ENCODE measurements at regions not wholly inside any gene's neighbourhood (a gene's known extent, or its start where the extent isn't known, plus 50 kb on each side); places are given as distances from the start of the nearest gene placed in this dataset.

DNA sequence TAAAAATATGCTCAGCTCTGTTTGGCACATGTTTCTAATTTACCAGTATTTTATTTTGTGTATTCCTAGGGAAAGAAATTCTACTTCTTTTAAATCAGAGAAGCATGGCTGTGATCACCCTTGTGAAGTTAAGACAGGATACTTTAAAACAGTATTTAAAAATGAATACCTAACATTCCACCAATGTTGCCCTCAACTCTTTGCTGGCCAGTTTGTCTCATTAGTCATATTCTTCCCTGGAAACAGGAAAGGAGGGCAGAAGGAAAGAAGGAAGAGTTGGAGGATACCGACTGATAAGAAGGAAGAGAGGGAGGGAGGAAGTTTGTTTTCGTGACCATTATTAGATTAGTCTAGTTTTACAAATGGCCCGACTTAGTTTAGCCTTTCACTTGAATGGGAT lies 137.4 kb downstream of the PLK2 start:
- peaks cover 22% of the 10 kb centered on the region for H3K4me1 Mint-ChIP-seq (ENCODE audit: low read depth, unreplicated experiment)
- peak; percentile 50 for FAIRE-seq
- peaks cover 14% of the 10 kb centered on the region for H3K4me1 ChIP-seq (ENCODE audit: insufficient read depth, low read length)
- no peaks in the 10 kb centered on the region for H3K9me3 ChIP-seq (ENCODE audit: insufficient read depth, low read depth, low read length)
- H3K4me3 ChIP-seq (ENCODE audit: insufficient read depth, low read depth, low read length), result no peak overlapping the region
- H3K4me3 Mint-ChIP-seq (ENCODE audit: unreplicated experiment), result no peak overlapping the region
- no peak overlapping the region for H3K9ac ChIP-seq (ENCODE audit: low read length)
- no peaks in the 10 kb centered on the region for H3K36me3 Mint-ChIP-seq (ENCODE audit: low read depth, unreplicated experiment)
- no peak overlapping the region for H3K27ac ChIP-seq (ENCODE audit: low read depth, low read length)
- no peaks in the 10 kb centered on the region for H3K27me3 ChIP-seq (ENCODE audit: insufficient read depth, low read length)
- peak overlapping the region; percentile 39 for H3K4me2 ChIP-seq (ENCODE audit: low read length)
- no peaks in the 10 kb centered on the region for H3K9me3 Mint-ChIP-seq (ENCODE audit: unreplicated experiment)
- peak; percentile 60 for DNase-seq (ENCODE audit: low read depth)
- no peaks in the 10 kb centered on the region for H3K79me2 ChIP-seq (ENCODE audit: insufficient read depth, low read length)
- H3K27ac Mint-ChIP-seq (ENCODE audit: unreplicated experiment), result peak overlapping the region; percentile 51
- H3K36me3 ChIP-seq (ENCODE audit: insufficient read depth, low read length), result no peaks in the 10 kb centered on the region
- no peaks in the 10 kb centered on the region for H3K27me3 Mint-ChIP-seq (ENCODE audit: low read depth, unreplicated experiment)
- no peak for TF ChIP-seq EZH2 (IDR thresholded peaks at IDR 0.05; ENCODE audit: insufficient read depth, low read length)
- TF ChIP-seq, protein P1, sequence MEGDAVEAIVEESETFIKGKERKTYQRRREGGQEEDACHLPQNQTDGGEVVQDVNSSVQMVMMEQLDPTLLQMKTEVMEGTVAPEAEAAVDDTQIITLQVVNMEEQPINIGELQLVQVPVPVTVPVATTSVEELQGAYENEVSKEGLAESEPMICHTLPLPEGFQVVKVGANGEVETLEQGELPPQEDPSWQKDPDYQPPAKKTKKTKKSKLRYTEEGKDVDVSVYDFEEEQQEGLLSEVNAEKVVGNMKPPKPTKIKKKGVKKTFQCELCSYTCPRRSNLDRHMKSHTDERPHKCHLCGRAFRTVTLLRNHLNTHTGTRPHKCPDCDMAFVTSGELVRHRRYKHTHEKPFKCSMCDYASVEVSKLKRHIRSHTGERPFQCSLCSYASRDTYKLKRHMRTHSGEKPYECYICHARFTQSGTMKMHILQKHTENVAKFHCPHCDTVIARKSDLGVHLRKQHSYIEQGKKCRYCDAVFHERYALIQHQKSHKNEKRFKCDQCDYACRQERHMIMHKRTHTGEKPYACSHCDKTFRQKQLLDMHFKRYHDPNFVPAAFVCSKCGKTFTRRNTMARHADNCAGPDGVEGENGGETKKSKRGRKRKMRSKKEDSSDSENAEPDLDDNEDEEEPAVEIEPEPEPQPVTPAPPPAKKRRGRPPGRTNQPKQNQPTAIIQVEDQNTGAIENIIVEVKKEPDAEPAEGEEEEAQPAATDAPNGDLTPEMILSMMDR (IDR thresholded peaks at IDR 0.05; ENCODE audit: insufficient read depth, low read depth, low read length), result no peak
- no peaks in the 10 kb centered on the region for H4K20me1 ChIP-seq (ENCODE audit: insufficient read depth, low read length)
- H2AFZ ChIP-seq (ENCODE audit: low read depth, low read length), result peak overlapping the region; percentile 35

DNA sequence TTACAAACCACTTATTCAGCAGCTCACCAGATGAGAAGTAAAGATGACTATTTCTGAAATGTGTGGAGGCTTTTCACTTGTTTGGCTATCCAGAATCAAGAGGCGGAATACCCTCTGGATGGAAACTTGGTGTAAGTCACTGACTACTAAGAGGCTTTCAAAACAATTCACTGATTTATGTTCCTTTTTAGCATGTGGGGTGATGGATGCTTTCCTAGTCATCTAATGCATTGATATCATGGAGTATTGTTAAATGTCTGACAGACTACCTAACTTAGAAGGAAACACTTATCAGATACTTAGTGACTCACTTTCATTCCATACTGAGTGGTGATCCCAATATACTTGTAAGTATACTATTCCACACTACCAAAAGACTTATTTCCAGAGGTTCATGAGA lies 141.4 kb downstream of the PLK2 start:
- H3K4me1 ChIP-seq (ENCODE audit: insufficient read depth, low read length), result peaks cover 14% of the 10 kb centered on the region
- no peaks in the 10 kb centered on the region for H4K20me1 ChIP-seq (ENCODE audit: insufficient read depth, low read length)
- no peaks in the 10 kb centered on the region for H3K9me3 Mint-ChIP-seq (ENCODE audit: unreplicated experiment)
- no peak overlapping the region for H3K4me3 ChIP-seq (ENCODE audit: insufficient read depth, low read depth, low read length)
- no peak overlapping the region for H3K9ac ChIP-seq (ENCODE audit: low read length)
- H3K27ac Mint-ChIP-seq (ENCODE audit: unreplicated experiment), result no peak overlapping the region
- TF ChIP-seq, protein P1 (IDR thresholded peaks at IDR 0.05; ENCODE audit: insufficient read depth, low read depth, low read length), result no peak
- TF ChIP-seq EZH2 (IDR thresholded peaks at IDR 0.05; ENCODE audit: insufficient read depth, low read length), result no peak
- H3K27me3 Mint-ChIP-seq (ENCODE audit: low read depth, unreplicated experiment), result no peaks in the 10 kb centered on the region
- H3K36me3 Mint-ChIP-seq (ENCODE audit: low read depth, unreplicated experiment), result no peaks in the 10 kb centered on the region
- no peak overlapping the region for H3K27ac ChIP-seq (ENCODE audit: low read depth, low read length)
- no peaks in the 10 kb centered on the region for H3K36me3 ChIP-seq (ENCODE audit: insufficient read depth, low read length)
- H3K9me3 ChIP-seq (ENCODE audit: insufficient read depth, low read depth, low read length), result no peaks in the 10 kb centered on the region
- no peak overlapping the region for H3K4me2 ChIP-seq (ENCODE audit: low read length)
- peak; percentile 76 for FAIRE-seq
- no peaks in the 10 kb centered on the region for H3K79me2 ChIP-seq (ENCODE audit: insufficient read depth, low read length)
- DNase-seq (ENCODE audit: low read depth), result peak; percentile 91
- no peak overlapping the region for H3K4me3 Mint-ChIP-seq (ENCODE audit: unreplicated experiment)
- H2AFZ ChIP-seq (ENCODE audit: low read depth, low read length), result no peak overlapping the region
- no peaks in the 10 kb centered on the region for H3K27me3 ChIP-seq (ENCODE audit: insufficient read depth, low read length)
- H3K4me1 Mint-ChIP-seq (ENCODE audit: low read depth, unreplicated experiment), result peaks cover 24% of the 10 kb centered on the region

DNA sequence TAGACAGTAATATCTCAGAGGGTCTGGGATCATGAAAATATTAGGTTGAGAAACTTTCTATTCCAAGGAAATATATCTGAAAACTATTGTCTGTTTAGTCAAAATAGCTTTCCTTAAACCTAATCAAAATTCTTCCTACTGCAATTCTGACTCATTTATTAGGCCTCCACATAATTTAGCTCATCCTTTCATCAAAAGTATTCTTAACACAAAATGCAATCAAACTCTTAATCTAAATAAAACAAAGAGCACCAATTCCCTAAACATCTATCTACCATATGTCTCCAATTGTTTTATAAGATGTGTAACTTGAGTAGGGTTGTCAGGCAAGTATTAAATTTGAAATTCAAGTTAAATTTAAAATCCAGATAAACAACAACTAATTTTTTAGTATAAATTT lies 142.1 kb downstream of the PLK2 start:
- no peaks in the 10 kb centered on the region for H4K20me1 ChIP-seq (ENCODE audit: insufficient read depth, low read length)
- FAIRE-seq (no peak), DNase-seq (ENCODE audit: low read depth) (peak; percentile 4)
- H3K4me2 ChIP-seq (ENCODE audit: low read length), result no peak overlapping the region
- no peaks in the 10 kb centered on the region for H3K79me2 ChIP-seq (ENCODE audit: insufficient read depth, low read length)
- Mint-ChIP-seq H3K27me3 (ENCODE audit: low read depth, unreplicated experiment) (no peaks in the 10 kb centered on the region), H3K4me1 (ENCODE audit: low read depth, unreplicated experiment) (peaks cover 20% of the 10 kb centered on the region), H3K4me3 (ENCODE audit: unreplicated experiment) (no peak overlapping the region), H3K9me3 (ENCODE audit: unreplicated experiment) (no peaks in the 10 kb centered on the region), H3K27ac (ENCODE audit: unreplicated experiment) (no peak overlapping the region), H3K36me3 (ENCODE audit: low read depth, unreplicated experiment) (no peaks in the 10 kb centered on the region)
- H3K27ac ChIP-seq (ENCODE audit: low read depth, low read length), result no peak overlapping the region
- no peak overlapping the region for H3K9ac ChIP-seq (ENCODE audit: low read length)
- H3K9me3 ChIP-seq (ENCODE audit: insufficient read depth, low read depth, low read length), result no peaks in the 10 kb centered on the region
- no peaks in the 10 kb centered on the region for H3K36me3 ChIP-seq (ENCODE audit: insufficient read depth, low read length)
- H3K4me3 ChIP-seq (ENCODE audit: insufficient read depth, low read depth, low read length), result no peak overlapping the region
- H3K4me1 ChIP-seq (ENCODE audit: insufficient read depth, low read length), result peaks cover 12% of the 10 kb centered on the region
- H3K27me3 ChIP-seq (ENCODE audit: insufficient read depth, low read length), result no peaks in the 10 kb centered on the region
- TF ChIP-seq, protein P1 (IDR thresholded peaks at IDR 0.05; ENCODE audit: insufficient read depth, low read depth, low read length), result no peak
- TF ChIP-seq EZH2 (IDR thresholded peaks at IDR 0.05; ENCODE audit: insufficient read depth, low read length), result no peak
- no peak overlapping the region for H2AFZ ChIP-seq (ENCODE audit: low read depth, low read length)
